ENCODE measurements at regions not wholly inside any gene's neighbourhood (a gene's known extent, or its start where the extent isn't known, plus 50 kb on each side); places are given as distances from the start of the nearest gene placed in this dataset.

DNA sequence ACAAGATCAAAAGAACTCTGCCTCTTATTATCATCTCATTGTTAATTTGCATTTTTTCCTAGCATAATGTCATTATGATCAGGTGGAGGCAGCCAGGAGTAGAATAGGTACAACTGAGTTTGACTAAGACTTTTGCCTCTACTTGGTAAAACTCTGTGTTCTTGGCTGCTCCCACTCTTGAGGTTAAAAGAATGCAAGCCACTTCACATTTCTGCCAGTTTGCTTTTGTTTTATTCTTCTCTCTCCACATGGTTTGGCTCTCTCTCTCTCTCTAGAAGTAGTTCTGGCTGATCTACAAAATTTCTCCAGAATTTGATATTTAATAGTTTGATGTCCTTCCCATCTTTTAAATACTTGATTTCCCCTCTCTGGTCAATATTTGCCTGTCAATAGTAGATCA is 170.7 kb upstream of the E2F7 start:
- TF ChIP-seq, protein P1, sequence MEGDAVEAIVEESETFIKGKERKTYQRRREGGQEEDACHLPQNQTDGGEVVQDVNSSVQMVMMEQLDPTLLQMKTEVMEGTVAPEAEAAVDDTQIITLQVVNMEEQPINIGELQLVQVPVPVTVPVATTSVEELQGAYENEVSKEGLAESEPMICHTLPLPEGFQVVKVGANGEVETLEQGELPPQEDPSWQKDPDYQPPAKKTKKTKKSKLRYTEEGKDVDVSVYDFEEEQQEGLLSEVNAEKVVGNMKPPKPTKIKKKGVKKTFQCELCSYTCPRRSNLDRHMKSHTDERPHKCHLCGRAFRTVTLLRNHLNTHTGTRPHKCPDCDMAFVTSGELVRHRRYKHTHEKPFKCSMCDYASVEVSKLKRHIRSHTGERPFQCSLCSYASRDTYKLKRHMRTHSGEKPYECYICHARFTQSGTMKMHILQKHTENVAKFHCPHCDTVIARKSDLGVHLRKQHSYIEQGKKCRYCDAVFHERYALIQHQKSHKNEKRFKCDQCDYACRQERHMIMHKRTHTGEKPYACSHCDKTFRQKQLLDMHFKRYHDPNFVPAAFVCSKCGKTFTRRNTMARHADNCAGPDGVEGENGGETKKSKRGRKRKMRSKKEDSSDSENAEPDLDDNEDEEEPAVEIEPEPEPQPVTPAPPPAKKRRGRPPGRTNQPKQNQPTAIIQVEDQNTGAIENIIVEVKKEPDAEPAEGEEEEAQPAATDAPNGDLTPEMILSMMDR (IDR thresholded peaks at IDR 0.05), result no peak

DNA sequence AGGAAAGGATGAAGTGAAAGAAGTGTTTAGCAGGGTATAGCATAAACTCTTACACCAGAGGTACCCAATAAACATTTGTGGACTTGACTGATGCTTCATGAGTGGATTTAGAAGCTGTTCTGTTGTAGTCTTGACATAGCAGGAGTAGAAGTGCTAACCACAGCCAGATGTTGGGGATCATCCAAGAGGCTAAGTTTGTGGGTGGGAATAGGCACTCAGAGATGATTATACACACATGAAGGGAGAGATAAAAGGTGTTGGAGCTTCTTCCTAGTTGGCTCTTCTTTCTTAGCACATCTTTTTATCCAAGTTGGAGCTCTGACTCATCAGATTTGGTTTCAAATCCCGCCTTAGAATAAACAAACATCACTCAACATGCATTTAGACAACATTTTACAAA is 166.7 kb upstream of the E2F7 start:
- no peaks in the 10 kb centered on the region for H3K4me1 ChIP-seq
- TF ChIP-seq, protein P1 (IDR thresholded peaks at IDR 0.05), result no peak
- no peak for ATAC-seq
- H3K27ac ChIP-seq, result no peak overlapping the region
- H3K4me3 ChIP-seq, result no peak overlapping the region
- intact Hi-C loops (cut with DNase I), result no loop called here
- no peaks in the 10 kb centered on the region for H3K27me3 ChIP-seq (ENCODE audit: insufficient read depth in 3 of 3, low read length in 2 of 3)
- DNase-seq, result no peak
- 63 to 83% (median 72%) methylated on average over 1 of the region's 1 CpG for WGBS, 3 donors
- H3K36me3 ChIP-seq (ENCODE audit: insufficient read depth in 1 of 2, low read depth in 1 of 2), result no peaks in the 10 kb centered on the region
- no peaks in the 10 kb centered on the region for H3K9me3 ChIP-seq

More for the DNA sequence above, 170.7 kb upstream of the E2F7 start:
- Histone ChIP-seq H3K27ac (no peak overlapping the region), H3K27me3 (ENCODE audit: insufficient read depth in 3 of 3, low read length in 2 of 3) (no peaks in the 10 kb centered on the region), H3K9me3 (no peaks in the 10 kb centered on the region), H3K36me3 (ENCODE audit: insufficient read depth in 1 of 2, low read depth in 1 of 2) (no peaks in the 10 kb centered on the region), H3K4me1 (no peaks in the 10 kb centered on the region), H3K4me3 (no peak overlapping the region)
- intact Hi-C loops (cut with DNase I), result no loop called here
- no peak for DNase-seq
- ATAC-seq, result no peak

DNA sequence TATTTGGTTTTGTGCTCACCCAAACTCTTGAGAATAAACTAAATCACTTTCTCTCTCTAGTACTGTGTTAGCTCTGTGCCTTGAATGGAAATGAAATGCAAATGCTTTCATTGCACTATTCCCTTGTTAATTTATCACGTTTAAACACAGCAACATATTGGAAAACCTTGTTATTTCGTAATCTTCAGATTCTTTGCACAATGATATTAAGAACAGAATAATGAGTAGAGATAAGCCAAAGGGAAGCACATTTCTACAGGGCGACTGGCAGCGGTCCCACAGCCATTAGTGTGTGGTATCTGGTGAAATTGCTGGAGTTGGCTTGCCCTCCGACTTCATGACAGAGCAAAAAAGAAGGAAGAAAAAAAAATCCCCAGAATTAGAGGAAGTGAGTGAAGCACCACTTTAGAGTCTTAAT is 166.1 kb upstream of the E2F7 start:
- 41 to 50% (median 48%) methylated on average over 5 of the region's 5 CpGs for WGBS, 3 donors
- Histone ChIP-seq H3K27ac (no peak overlapping the region), H3K4me3 (no peak overlapping the region), H3K36me3 (ENCODE audit: insufficient read depth in 1 of 2, low read depth in 1 of 2) (no peaks in the 10 kb centered on the region), H3K4me1 (no peaks in the 10 kb centered on the region), H3K27me3 (ENCODE audit: insufficient read depth in 3 of 3, low read length in 2 of 3) (no peaks in the 10 kb centered on the region), H3K9me3 (no peaks in the 10 kb centered on the region)
- TF ChIP-seq, protein P1 (IDR thresholded peaks at IDR 0.05), result no peak
- intact Hi-C loops (cut with DNase I), result no loop called here
- ATAC-seq (no peak), DNase-seq (peak; percentile 69 to 74)

DNA sequence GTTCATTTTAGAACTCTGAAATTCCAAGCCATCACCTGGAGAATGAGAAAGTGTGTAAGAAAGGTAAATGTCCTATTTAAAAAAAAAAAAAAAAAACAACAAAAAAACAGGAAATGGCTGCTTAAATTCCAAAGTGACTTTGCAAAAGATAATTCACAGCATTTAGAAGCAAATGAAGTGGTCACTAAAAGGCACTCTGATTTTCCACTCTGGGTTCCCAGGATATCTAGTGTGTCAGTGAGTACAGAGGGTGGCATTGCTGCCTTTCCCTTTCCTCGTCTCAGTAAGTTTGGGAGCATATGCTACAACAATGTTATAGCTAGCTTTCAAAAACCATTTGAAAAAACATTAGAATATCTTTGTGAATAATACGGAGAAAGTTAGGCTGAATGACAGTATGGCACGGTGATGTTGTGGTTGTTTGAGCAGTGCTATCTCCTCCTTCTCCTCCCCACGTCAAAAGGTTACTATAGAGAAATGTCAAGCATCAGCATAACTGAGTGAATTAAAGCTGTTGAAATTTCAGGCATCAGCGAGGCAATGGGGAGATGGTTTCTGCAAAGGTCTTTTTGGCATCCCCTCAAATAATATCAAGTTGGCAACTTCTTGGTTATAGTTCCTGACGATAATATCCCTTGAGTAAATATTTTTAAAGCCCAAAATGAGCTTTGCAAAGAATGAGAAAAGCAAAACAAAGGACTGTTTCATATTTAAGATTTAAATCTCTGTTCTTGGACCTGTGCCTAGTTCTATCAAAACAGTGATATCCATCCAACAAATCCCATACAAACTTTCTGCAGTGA is 164.5 kb upstream of the E2F7 start:
- intact Hi-C loops (cut with DNase I), result no loop called here
- 13 to 17% (median 15%) methylated on average over 6 of the region's 6 CpGs for WGBS, 3 donors
- DNase-seq (no peak), ATAC-seq (no peak)
- Histone ChIP-seq H3K27me3 (ENCODE audit: insufficient read depth in 3 of 3, low read length in 2 of 3) (no peaks in the 10 kb centered on the region), H3K36me3 (ENCODE audit: insufficient read depth in 1 of 2, low read depth in 1 of 2) (no peaks in the 10 kb centered on the region), H3K27ac (no peak overlapping the region), H3K4me1 (no peaks in the 10 kb centered on the region), H3K9me3 (no peaks in the 10 kb centered on the region), H3K4me3 (no peak overlapping the region)
- TF ChIP-seq, protein P1 (IDR thresholded peaks at IDR 0.05), result no peak

DNA sequence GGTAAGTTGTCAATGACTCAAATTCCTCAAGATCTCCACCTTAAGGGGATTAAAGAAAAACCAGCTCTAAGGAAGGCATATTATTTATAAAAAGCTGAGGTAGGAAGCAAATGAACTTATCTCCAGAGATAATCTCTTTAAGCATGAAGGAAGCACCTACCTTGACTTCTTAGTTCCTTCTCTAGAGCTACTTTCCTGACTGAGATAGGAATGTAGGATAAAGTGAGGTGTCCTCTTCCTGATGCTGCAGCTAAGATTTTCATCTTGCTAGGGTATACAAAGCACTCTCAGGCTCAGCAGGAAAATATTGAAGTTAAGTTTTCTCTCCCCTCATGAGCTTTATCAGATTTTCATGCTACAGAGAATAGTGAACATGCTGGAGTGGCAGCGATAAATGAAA is 163.0 kb upstream of the E2F7 start:
- Histone ChIP-seq H3K4me3 (no peak overlapping the region), H3K9me3 (no peaks in the 10 kb centered on the region), H3K4me1 (no peaks in the 10 kb centered on the region), H3K36me3 (ENCODE audit: insufficient read depth in 1 of 2, low read depth in 1 of 2) (no peaks in the 10 kb centered on the region), H3K27ac (no peak overlapping the region), H3K27me3 (ENCODE audit: insufficient read depth in 3 of 3, low read length in 2 of 3) (no peaks in the 10 kb centered on the region)
- intact Hi-C loops (cut with DNase I), result no loop called here
- no peak for DNase-seq
- WGBS, 3 donors, result 93 to 98% (median 97%) methylated on average over 1 of the region's 1 CpG
- TF ChIP-seq, protein P1 (IDR thresholded peaks at IDR 0.05), result no peak
- ATAC-seq, result no peak

All from psoas muscle (tissue), 7 donors.